HG03439 (cell line): ENCODE measurements at regions not wholly inside any gene's neighbourhood (a gene's known extent, or its start where the extent isn't known, plus 50 kb on each side); places are given as distances from the start of the nearest gene placed in this dataset.
A peak's percentile ranks its signal among the peaks of the same experiment; 100 is the strongest.

Experiments
- ATAC-seq: cut with Tn5 transposase; IDR thresholded peaks from one replicate; pipeline ENCODE4 v1.9.1; 2021; ENCODE audit warnings: mild to moderate bottlenecking, moderate library complexity; ENCODE audit not compliant: unreplicated experiment

GRCh38 chr16:74100395-74101326 is 196.0 kb upstream of the PSMD7 start:
- no peak for ATAC-seq

GRCh38 chr16:74099530-74099929 is 197.1 kb upstream of the PSMD7 start:
- no peak for ATAC-seq

- no peak for ATAC-seq
Observed at GRCh38 chr16:74094962-74095361, 201.7 kb upstream of the PSMD7 start.

- ATAC-seq: no peak
Observed at GRCh38 chr16:74094514-74094913, 202.1 kb upstream of the PSMD7 start.

GRCh38 chr16:74092336-74092735 is 204.3 kb upstream of the PSMD7 start:
- no peak for ATAC-seq

- ATAC-seq: no peak
Observed at GRCh38 chr16:74090871-74091270, 205.7 kb upstream of the PSMD7 start.

- ATAC-seq: no peak
Observed at GRCh38 chr16:74083541-74083940, 213.1 kb upstream of the PSMD7 start.

GRCh38 chr16:74080311-74080710 is 216.3 kb upstream of the PSMD7 start:
- ATAC-seq: no peak

- peak; percentile 58 for ATAC-seq
Observed at GRCh38 chr16:74079232-74079586, 217.4 kb upstream of the PSMD7 start.

- peak; percentile 58 for ATAC-seq
Observed at GRCh38 chr16:74078511-74079231, 217.9 kb upstream of the PSMD7 start.

- no peak for ATAC-seq
Observed at GRCh38 chr16:74076568-74076967, 220.0 kb upstream of the PSMD7 start.

GRCh38 chr16:74075393-74075792 is 221.2 kb upstream of the PSMD7 start:
- no peak for ATAC-seq

GRCh38 chr16:74073456-74073855 is 223.2 kb upstream of the PSMD7 start:
- ATAC-seq: no peak

- ATAC-seq: no peak
Observed at GRCh38 chr16:74071996-74072535, 224.5 kb upstream of the PSMD7 start.

- ATAC-seq: no peak
Observed at GRCh38 chr16:74070237-74070636, 226.4 kb upstream of the PSMD7 start.

- ATAC-seq: no peak
Observed at GRCh38 chr16:74064120-74064735, 232.4 kb upstream of the PSMD7 start.

GRCh38 chr16:74053826-74054225 is 242.8 kb upstream of the PSMD7 start:
- ATAC-seq: no peak

- ATAC-seq: no peak
Observed at GRCh38 chr16:74053312-74053711, 243.3 kb upstream of the PSMD7 start.

- no peak for ATAC-seq
Observed at GRCh38 chr16:74052016-74052415, 244.6 kb upstream of the PSMD7 start.

- no peak for ATAC-seq
Observed at GRCh38 chr16:74049027-74049426, 247.6 kb upstream of the PSMD7 start.

GRCh38 chr16:74046524-74046923 is 250.1 kb upstream of the PSMD7 start:
- ATAC-seq: no peak
